CD4-positive, alpha-beta memory T cell (primary cell): ENCODE measurements at regions not wholly inside any gene's neighbourhood (a gene's known extent, or its start where the extent isn't known, plus 50 kb on each side); places are given as distances from the start of the nearest gene placed in this dataset.
"Not testable (repeated sequence)": the region's sequence is repeated elsewhere in the genome, so short reads cannot be mapped to it uniquely, and the experiment has no call there.

Experiments used
- CTCF ChIA-PET: fragments of 350-600 bp; sonication (Branson Sonifier 250); formaldehyde crosslinking; loops from one replicate; lab custom pipeline; 2021; ENCODE audit warnings: inconsistent platforms; ENCODE audit not compliant: partially characterized antibody; lab: Charles Lee
- POLR2A ChIA-PET: fragments of 350-600 bp; sonication (Branson Sonifier 250); formaldehyde crosslinking; loops from one replicate; lab custom pipeline; 2021; ENCODE audit not compliant: partially characterized antibody; lab: Charles Lee
- DNase-seq, 5 donors: peaks; one replicate each; pipeline versions ENCODE4 v3.0.0 to v3.0.0-alpha.2; 2020 to 2022; ENCODE audit warnings: mixed read lengths in 1 of 5
- H3K27ac ChIP-seq: one replicate; pipeline ENCODE4 v1.7.0; 2013; ENCODE audit warnings: low read depth, low read length
- H3K27me3 ChIP-seq: 2 replicates; pipeline ENCODE4 v1.7.0; 2013; ENCODE audit warnings: mild to moderate bottlenecking, low read length, moderate library complexity; ENCODE audit not compliant: insufficient read depth
- H3K36me3 ChIP-seq: 2 replicates; pipeline ENCODE4 v1.7.0; 2013; ENCODE audit warnings: mild to moderate bottlenecking, low read length, moderate library complexity; ENCODE audit not compliant: insufficient read depth
- H3K4me1 ChIP-seq: 2 replicates; pipeline ENCODE4 v1.7.0; 2013; ENCODE audit warnings: mild to moderate bottlenecking, low read length, moderate library complexity; ENCODE audit not compliant: insufficient read depth
- H3K4me3 ChIP-seq, 2 donors: one replicate each; pipeline ENCODE4 v1.7.0; 2013; ENCODE audit warnings: low read length in 2 of 2, mild to moderate bottlenecking in 1 of 2
- H3K9me3 ChIP-seq, 2 donors: one replicate each; pipeline ENCODE4 v1.7.0; 2013; ENCODE audit warnings: low read length in 2 of 2, control low read depth in 1 of 2; ENCODE audit not compliant: control insufficient read depth in 1 of 2
- H3K27ac Mint-ChIP-seq, 7 donors: one replicate each; pipeline ENCODE4 v1.8.0; 2020 to 2021; ENCODE audit warnings: mixed read lengths in 7 of 7, mild to moderate bottlenecking in 6 of 7, inconsistent platforms in 3 of 7, moderate library complexity in 3 of 7
- H3K27me3 Mint-ChIP-seq, 2 donors: one replicate each; pipeline ENCODE4 v1.8.0; 2020 to 2021; ENCODE audit warnings: mixed read lengths in 2 of 2
- H3K36me3 Mint-ChIP-seq, 2 donors: one replicate each; pipeline ENCODE4 v1.8.0; 2020 to 2021; ENCODE audit warnings: mixed read lengths in 2 of 2, inconsistent platforms in 1 of 2, mild to moderate bottlenecking in 1 of 2
- H3K4me1 Mint-ChIP-seq, 4 donors: one replicate each; pipeline ENCODE4 v1.8.0; 2020 to 2021; ENCODE audit warnings: mixed read lengths in 4 of 4, mild to moderate bottlenecking in 1 of 4
- H3K4me3 Mint-ChIP-seq, 8 donors: one replicate each; pipeline ENCODE4 v1.8.0; 2020 to 2021; ENCODE audit warnings: mixed read lengths in 8 of 8, mild to moderate bottlenecking in 7 of 8, moderate library complexity in 6 of 8, inconsistent platforms in 3 of 8
- H3K9me3 Mint-ChIP-seq, 8 donors: one replicate each; pipeline ENCODE4 v1.8.0; 2020 to 2021; ENCODE audit warnings: mixed read lengths in 8 of 8, mild to moderate bottlenecking in 5 of 8, inconsistent platforms in 3 of 8, moderate library complexity in 1 of 8
- intact Hi-C: fragments of 100-400 bp; cut with micrococcal nuclease; formaldehyde crosslinking; loops from one replicate; pipeline ENCODE4 v1.15.1; 2023

GRCh38 chrX:63551856-63552255 lies 200.7 kb upstream of the SPIN4 start:
- Mint-ChIP-seq H3K27ac (no peak overlapping the region), H3K4me3 (no peak overlapping the region), H3K9me3 (peaks cover 0 to 50% (median 22%) of the 10 kb centered on the region in 8 donors), H3K27me3 (no peaks in the 10 kb centered on the region), H3K4me1 (peaks cover 0 to 2% (median 0%) of the 10 kb centered on the region in 4 donors), H3K36me3 (peaks cover 26 to 32% of the 10 kb centered on the region in 2 donors)
- POLR2A ChIA-PET = no interaction called here
- H3K27me3 ChIP-seq = no peaks in the 10 kb centered on the region
- no peak overlapping the region for H3K4me3 ChIP-seq
- peaks cover 0 to 6% of the 10 kb centered on the region in 2 donors for H3K9me3 ChIP-seq
- DNase-seq = no peak
- CTCF ChIA-PET = no interaction called here
- no peaks in the 10 kb centered on the region for H3K36me3 ChIP-seq
- H3K4me1 ChIP-seq = no peaks in the 10 kb centered on the region
- H3K27ac ChIP-seq = no peak overlapping the region
- intact Hi-C loops = no loop called here

GRCh38 chrX:63530654-63531053 lies 179.5 kb upstream of the SPIN4 start:
- H3K36me3 ChIP-seq = no peaks in the 10 kb centered on the region
- no peaks in the 10 kb centered on the region for H3K9me3 ChIP-seq
- Mint-ChIP-seq H3K9me3 (peaks cover 3 to 49% (median 34%) of the 10 kb centered on the region in 8 donors), H3K4me3 (no peak overlapping the region), H3K27ac (no peak overlapping the region), H3K27me3 (no peaks in the 10 kb centered on the region), H3K4me1 (peaks cover 1 to 6% (median 4%) of the 10 kb centered on the region in 4 donors), H3K36me3 (peaks cover 27 to 34% of the 10 kb centered on the region in 2 donors)
- H3K27ac ChIP-seq = no peak overlapping the region
- ChIA-PET POLR2A (no interaction called here), CTCF (no interaction called here)
- intact Hi-C loops = no loop called here
- DNase-seq = no peak
- no peaks in the 10 kb centered on the region for H3K27me3 ChIP-seq
- H3K4me3 ChIP-seq = no peak overlapping the region
- no peaks in the 10 kb centered on the region for H3K4me1 ChIP-seq

GRCh38 chrX:63529961-63530360 lies 178.8 kb upstream of the SPIN4 start:
- Histone ChIP-seq H3K36me3 (no peaks in the 10 kb centered on the region), H3K9me3 (no peaks in the 10 kb centered on the region), H3K27ac (no peak overlapping the region), H3K27me3 (no peaks in the 10 kb centered on the region), H3K4me1 (no peaks in the 10 kb centered on the region), H3K4me3 (no peak overlapping the region)
- Mint-ChIP-seq H3K27ac (no peak overlapping the region), H3K9me3 (peaks cover 3 to 49% (median 32%) of the 10 kb centered on the region in 8 donors), H3K36me3 (peaks cover 23 to 34% of the 10 kb centered on the region in 2 donors), H3K4me1 (peaks cover 1 to 6% (median 4%) of the 10 kb centered on the region in 4 donors), H3K4me3 (no peak overlapping the region), H3K27me3 (no peaks in the 10 kb centered on the region)
- ChIA-PET CTCF (no interaction called here), POLR2A (no interaction called here)
- no peak for DNase-seq
- intact Hi-C loops = no loop called here

GRCh38 chrX:63526863-63527262 lies 175.7 kb upstream of the SPIN4 start:
- CTCF ChIA-PET = no interaction called here
- no peak for DNase-seq
- H3K4me3 Mint-ChIP-seq = peak overlapping the region in 1 of 8 donors; percentile 11

GRCh38 chrX:63525491-63525890 lies 174.4 kb upstream of the SPIN4 start:
- ChIA-PET CTCF (no interaction called here), POLR2A (no interaction called here)
- no peak overlapping the region for H3K4me3 ChIP-seq
- Mint-ChIP-seq H3K36me3 (peaks cover 10 to 15% of the 10 kb centered on the region in 2 donors), H3K4me3 (no peak overlapping the region), H3K27me3 (no peaks in the 10 kb centered on the region), H3K4me1 (peaks cover 3 to 10% (median 5%) of the 10 kb centered on the region in 4 donors), H3K27ac (no peak overlapping the region), H3K9me3 (peaks cover 3 to 28% (median 13%) of the 10 kb centered on the region in 8 donors)
- DNase-seq = no peak
- H3K36me3 ChIP-seq = no peaks in the 10 kb centered on the region
- no peaks in the 10 kb centered on the region for H3K4me1 ChIP-seq
- intact Hi-C loops = no loop called here
- H3K27ac ChIP-seq = no peak overlapping the region
- no peaks in the 10 kb centered on the region for H3K27me3 ChIP-seq
- H3K9me3 ChIP-seq = no peaks in the 10 kb centered on the region

More at GRCh38 chrX:63526863-63527262, 175.7 kb upstream of the SPIN4 start:
- H3K27me3 ChIP-seq = no peaks in the 10 kb centered on the region
- H3K9me3 Mint-ChIP-seq = peaks cover 3 to 33% (median 20%) of the 10 kb centered on the region in 8 donors
- POLR2A ChIA-PET = no interaction called here
- H3K4me3 ChIP-seq = no peak overlapping the region
- H3K27me3 Mint-ChIP-seq = no peaks in the 10 kb centered on the region
- no peaks in the 10 kb centered on the region for H3K9me3 ChIP-seq
- no peak overlapping the region for H3K27ac ChIP-seq
- intact Hi-C loops = no loop called here
- H3K36me3 Mint-ChIP-seq = peaks cover 16 to 23% of the 10 kb centered on the region in 2 donors
- no peak overlapping the region for H3K27ac Mint-ChIP-seq
- H3K36me3 ChIP-seq = no peaks in the 10 kb centered on the region
- H3K4me1 ChIP-seq = no peaks in the 10 kb centered on the region
- H3K4me1 Mint-ChIP-seq = peaks cover 1 to 5% (median 4%) of the 10 kb centered on the region in 4 donors

GRCh38 chrX:63519368-63519767 lies 168.2 kb upstream of the SPIN4 start:
- CTCF ChIA-PET, POLR2A ChIA-PET, intact Hi-C loops, H3K36me3 Mint-ChIP-seq, H3K27me3 Mint-ChIP-seq, H3K4me1 ChIP-seq, H3K4me3 ChIP-seq, H3K27me3 ChIP-seq, H3K9me3 ChIP-seq, H3K27ac Mint-ChIP-seq, H3K27ac ChIP-seq, H3K4me3 Mint-ChIP-seq, H3K36me3 ChIP-seq: not testable (repeated sequence)
- peaks cover 0 to 16% (median 5%) of the 10 kb centered on the region in 8 donors for H3K9me3 Mint-ChIP-seq
- peak in 2 of 5 donors; percentile 9 to 12 for DNase-seq
- peaks cover 0 to 15% (median 4%) of the 10 kb centered on the region in 4 donors for H3K4me1 Mint-ChIP-seq

GRCh38 chrX:63514569-63515080 lies 163.5 kb upstream of the SPIN4 start:
- no peak overlapping the region for H3K4me3 Mint-ChIP-seq
- no peaks in the 10 kb centered on the region for H3K4me1 ChIP-seq
- CTCF ChIA-PET = no interaction called here

More at GRCh38 chrX:63514569-63515080, 163.5 kb upstream of the SPIN4 start:
- POLR2A ChIA-PET = no interaction called here
- no peaks in the 10 kb centered on the region for H3K9me3 ChIP-seq
- H3K4me3 ChIP-seq = no peak overlapping the region
- intact Hi-C loops = no loop called here
- H3K27ac ChIP-seq = no peak overlapping the region
- peaks cover 0 to 2% (median 0%) of the 10 kb centered on the region in 8 donors for H3K9me3 Mint-ChIP-seq
- peaks cover 4 to 5% (median 5%) of the 10 kb centered on the region in 4 donors for H3K4me1 Mint-ChIP-seq
- no peak overlapping the region for H3K27ac Mint-ChIP-seq
- peaks cover 0 to 2% of the 10 kb centered on the region in 2 donors for H3K36me3 Mint-ChIP-seq
- no peaks in the 10 kb centered on the region for H3K27me3 Mint-ChIP-seq
- no peaks in the 10 kb centered on the region for H3K36me3 ChIP-seq
- no peak for DNase-seq
- H3K27me3 ChIP-seq = no peaks in the 10 kb centered on the region
